ENCODE measurements at regions not wholly inside any gene's neighbourhood (a gene's known extent, or its start where the extent isn't known, plus 50 kb on each side); places are given as distances from the start of the nearest gene placed in this dataset.
"Not testable (repeated sequence)": the region's sequence is repeated elsewhere in the genome, so short reads cannot be mapped to it uniquely, and the experiment has no call there.

- no peaks in the 10 kb centered on the region for H4K20me1 ChIP-seq (ENCODE audit: insufficient read depth, low read length)
- no peak overlapping the region for H3K4me3 ChIP-seq (ENCODE audit: low read depth, low read length, poor library complexity, severe bottlenecking)
- H3K79me2 ChIP-seq (ENCODE audit: insufficient read depth, low read depth, low read length), result no peaks in the 10 kb centered on the region
- no peak overlapping the region for H3K4me2 ChIP-seq (ENCODE audit: low read length)
- no peaks in the 10 kb centered on the region for H3K9me2 ChIP-seq (ENCODE audit: insufficient read depth, low read length)
- CTCF ChIA-PET (ENCODE audit: unreplicated experiment), result no interaction called here
- no peak overlapping the region for H3K27ac ChIP-seq (ENCODE audit: low read depth, low read length, poor library complexity, severe bottlenecking)
- POLR2A ChIA-PET, result no interaction called here
- DNase-seq (ENCODE audit: low spot score), result no peak
- no peaks in the 10 kb centered on the region for H3K4me1 ChIP-seq (ENCODE audit: insufficient read depth, low read length, poor library complexity, severe bottlenecking)
- no peaks in the 10 kb centered on the region for H3K36me3 ChIP-seq (ENCODE audit: insufficient read depth, low read length)
- no TSS peak for BruUV-seq (replicated peaks)
- no peak overlapping the region for H2AFZ ChIP-seq (ENCODE audit: low read length)
- H3K9me3 ChIP-seq (ENCODE audit: low read length), result no peaks in the 10 kb centered on the region
- intact Hi-C loops (cut with micrococcal nuclease; ENCODE audit: unreplicated experiment), result no loop called here
- TF ChIP-seq EZH2phosphoT487 (IDR thresholded peaks at IDR 0.05; ENCODE audit: borderline replicate concordance, low read depth, low read length), result no peak
- no peak for TF ChIP-seq CTCF (conservative IDR thresholded peaks at IDR 0.05; ENCODE audit: low read length)
Measured at GRCh38 chr20:1747953-1748577, 90.5 kb upstream of the SIRPG start.

GRCh38 chr20:1742049-1742434 lies 84.5 kb upstream of the SIRPG start:
- H2AFZ ChIP-seq (ENCODE audit: low read length); H3K4me2 ChIP-seq (ENCODE audit: low read length); H3K4me3 ChIP-seq (ENCODE audit: low read depth, low read length, poor library complexity, severe bottlenecking); intact Hi-C loops (cut with micrococcal nuclease; ENCODE audit: unreplicated experiment); H3K79me2 ChIP-seq (ENCODE audit: insufficient read depth, low read depth, low read length); H3K9me2 ChIP-seq (ENCODE audit: insufficient read depth, low read length); H3K4me1 ChIP-seq (ENCODE audit: insufficient read depth, low read length, poor library complexity, severe bottlenecking); H4K20me1 ChIP-seq (ENCODE audit: insufficient read depth, low read length); BruUV-seq (replicated peaks); POLR2A ChIA-PET; H3K9me3 ChIP-seq (ENCODE audit: low read length); CTCF ChIA-PET (ENCODE audit: unreplicated experiment); DNase-seq (ENCODE audit: low spot score); H3K27ac ChIP-seq (ENCODE audit: low read depth, low read length, poor library complexity, severe bottlenecking); H3K36me3 ChIP-seq (ENCODE audit: insufficient read depth, low read length): not testable (repeated sequence)

- Histone ChIP-seq H4K20me1 (ENCODE audit: insufficient read depth, low read length) (no peaks in the 10 kb centered on the region), H3K4me2 (ENCODE audit: low read length) (no peak overlapping the region), H3K9me2 (ENCODE audit: insufficient read depth, low read length) (no peaks in the 10 kb centered on the region), H3K27ac (ENCODE audit: low read depth, low read length, poor library complexity, severe bottlenecking) (no peak overlapping the region), H2AFZ (ENCODE audit: low read length) (no peak overlapping the region), H3K79me2 (ENCODE audit: insufficient read depth, low read depth, low read length) (no peaks in the 10 kb centered on the region), H3K4me1 (ENCODE audit: insufficient read depth, low read length, poor library complexity, severe bottlenecking) (no peaks in the 10 kb centered on the region), H3K9me3 (ENCODE audit: low read length) (no peaks in the 10 kb centered on the region), H3K4me3 (ENCODE audit: low read depth, low read length, poor library complexity, severe bottlenecking) (no peak overlapping the region), H3K36me3 (ENCODE audit: insufficient read depth, low read length) (no peaks in the 10 kb centered on the region)
- ChIA-PET CTCF (ENCODE audit: unreplicated experiment) (no interaction called here), POLR2A (no interaction called here)
- no peak for DNase-seq (ENCODE audit: low spot score)
- intact Hi-C loops (cut with micrococcal nuclease; ENCODE audit: unreplicated experiment), result no loop called here
- no TSS peak for BruUV-seq (replicated peaks)
- TF ChIP-seq EZH2phosphoT487 (IDR thresholded peaks at IDR 0.05; ENCODE audit: borderline replicate concordance, low read depth, low read length) (no peak), CTCF (conservative IDR thresholded peaks at IDR 0.05; ENCODE audit: low read length) (no peak)
Measured at GRCh38 chr20:1741309-1742048, 83.9 kb upstream of the SIRPG start.
